GM23338 (cell line): ENCODE measurements at regions not wholly inside any gene's neighbourhood (a gene's known extent, or its start where the extent isn't known, plus 50 kb on each side); places are given as distances from the start of the nearest gene placed in this dataset.

Source experiments
- ATAC-seq: fragments of 200-7000 bp; cut with Tn5 transposase; 3 replicates; pipeline ENCODE4 v1.9.1; 2020
- DNase-seq: peaks from one replicate; pipeline ENCODE4 v3.0.0-alpha.2; 2015; ENCODE audit warnings: low spot score
- H2AFZ ChIP-seq: fragments of 200-600 bp; sonication (generic); 2 replicates; pipeline ENCODE4 v1.8.0; 2016; ENCODE audit warnings: antibody characterized with exemption, mild to moderate bottlenecking, moderate library complexity
- H3F3A ChIP-seq: fragments of 200-600 bp; sonication (generic); replicated peaks from 2 replicates; pipeline ENCODE4 v1.8.0; 2017; ENCODE audit warnings: antibody characterized with exemption, mixed run types, low read depth
- H3K27ac ChIP-seq: fragments of 200-600 bp; sonication (generic); 2 replicates; pipeline ENCODE4 v1.6.1; 2016; ENCODE audit warnings: low read depth
- H3K27me3 ChIP-seq: fragments of 200-600 bp; sonication (generic); 2 replicates; pipeline ENCODE4 v1.8.0; 2016; ENCODE audit warnings: mild to moderate bottlenecking, mixed run types, moderate library complexity; ENCODE audit not compliant: insufficient read depth
- H3K36me3 ChIP-seq: fragments of 200-600 bp; sonication (generic); 2 replicates; pipeline ENCODE4 v1.8.0; 2016; ENCODE audit warnings: mild to moderate bottlenecking; ENCODE audit not compliant: insufficient read depth
- H3K4me1 ChIP-seq: fragments of 200-600 bp; sonication (generic); 2 replicates; pipeline ENCODE4 v1.8.0; 2016; ENCODE audit warnings: mild to moderate bottlenecking, moderate library complexity; ENCODE audit not compliant: insufficient read depth
- H3K4me2 ChIP-seq: fragments of 200-600 bp; sonication (generic); 2 replicates; pipeline ENCODE4 v1.7.1; 2017; ENCODE audit warnings: mixed run types
- H3K4me3 ChIP-seq: fragments of 200-600 bp; sonication (generic); 2 replicates; pipeline ENCODE4 v1.6.1; 2016; ENCODE audit warnings: mixed run types
- H3K79me2 ChIP-seq: fragments of 200-600 bp; sonication (generic); replicated peaks from 2 replicates; pipeline ENCODE4 v1.8.0; 2017; ENCODE audit warnings: mild to moderate bottlenecking; ENCODE audit not compliant: insufficient read depth
- H3K9me2 ChIP-seq: fragments of 200-600 bp; sonication (generic); 2 replicates; pipeline ENCODE4 v1.8.0; 2017; ENCODE audit not compliant: insufficient read depth
- H4K20me1 ChIP-seq: fragments of 200-600 bp; sonication (generic); replicated peaks from 2 replicates; pipeline ENCODE4 v1.8.0; 2017; ENCODE audit warnings: mild to moderate bottlenecking; ENCODE audit not compliant: insufficient read depth
- H3K27ac Mint-ChIP-seq: 2 replicates; pipeline ENCODE4 v1.8.0; 2020; ENCODE audit warnings: inconsistent platforms, mild to moderate bottlenecking, moderate library complexity, mixed read lengths
- H3K27me3 Mint-ChIP-seq: 3 replicates; pipeline ENCODE4 v1.8.0; 2022; ENCODE audit warnings: low read depth, mild to moderate bottlenecking, moderate library complexity, mixed read lengths, inconsistent platforms; ENCODE audit not compliant: insufficient read depth, poor library complexity
- H3K36me3 Mint-ChIP-seq: 3 replicates; pipeline ENCODE4 v1.8.0; 2021; ENCODE audit warnings: low read depth, mild to moderate bottlenecking, inconsistent platforms, moderate library complexity, mixed read lengths
- H3K4me1 Mint-ChIP-seq: 3 replicates; pipeline ENCODE4 v1.8.0; 2020; ENCODE audit warnings: mild to moderate bottlenecking, inconsistent platforms, mixed read lengths
- H3K4me3 Mint-ChIP-seq: 3 replicates; pipeline ENCODE4 v1.8.0; 2021; ENCODE audit warnings: moderate library complexity, mild to moderate bottlenecking, inconsistent platforms, mixed read lengths
- H3K9me3 Mint-ChIP-seq: 3 replicates; pipeline ENCODE4 v1.8.0; 2020; ENCODE audit warnings: moderate library complexity, mild to moderate bottlenecking, inconsistent platforms, mixed read lengths
- CTCF ChIP-seq, 2 experiments: fragments of 200-600 bp in 1 of 2; sonication (generic) in 1 of 2; conservative IDR thresholded peaks; 2 replicates each; pipeline versions ENCODE4 v1.5.1 to v1.6.1; 2016 to 2017; ENCODE audit warnings: antibody characterized with exemption in 2 of 2, low read depth in 2 of 2, mild to moderate bottlenecking in 2 of 2, moderate library complexity in 1 of 2
- EZH2 ChIP-seq: fragments of 200-600 bp; sonication (generic); IDR thresholded peaks from one replicate; pipeline ENCODE4 v1.8.0; 2017; ENCODE audit warnings: antibody characterized with exemption, mild to moderate bottlenecking, low read depth; ENCODE audit not compliant: unreplicated experiment
- JUNB ChIP-seq: IDR thresholded peaks from one replicate; pipeline ENCODE4 v1.6.1; 2016; ENCODE audit warnings: antibody characterized with exemption; ENCODE audit not compliant: unreplicated experiment
- STAT1 ChIP-seq: IDR thresholded peaks from one replicate; pipeline ENCODE4 v1.6.1; 2016; ENCODE audit warnings: antibody characterized with exemption; ENCODE audit not compliant: unreplicated experiment
- TF ChIP-seq, protein P1 (sequence below): fragments of 250-450 bp; sonication (Bioruptor Pico); IDR thresholded peaks from 2 replicates; pipeline ENCODE4 v1.5.0; 2020; ENCODE audit warnings: mild to moderate bottlenecking, moderate library complexity
- TF ChIP-seq, protein P2 (sequence below): IDR thresholded peaks from 2 replicates; pipeline ENCODE4 v1.6.1; 2016; ENCODE audit warnings: antibody characterized with exemption

DNA sequence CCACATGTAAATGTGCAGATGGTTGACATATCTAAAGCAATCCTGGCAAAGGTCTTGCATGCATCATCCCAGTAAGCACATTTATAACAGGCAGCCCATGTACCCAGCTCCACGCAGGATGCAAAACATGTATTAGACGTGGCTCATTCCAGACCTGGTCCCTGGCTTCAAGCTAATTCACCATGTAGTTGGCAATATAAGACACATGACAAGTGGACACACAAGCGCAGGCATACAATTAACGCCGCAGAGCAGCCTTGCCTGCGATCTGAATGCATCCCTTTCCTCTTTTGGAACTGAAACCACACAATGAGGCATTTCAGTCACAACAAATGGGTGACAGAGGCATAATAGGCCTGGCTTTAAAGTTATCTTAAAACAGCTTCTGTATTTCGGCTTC is 114.5 kb upstream of the TRIM2 start:
- no peaks in the 10 kb centered on the region for H3K36me3 Mint-ChIP-seq
- Histone ChIP-seq H3K27ac (no peak overlapping the region), H3K27me3 (no peaks in the 10 kb centered on the region), H4K20me1 (no peaks in the 10 kb centered on the region), H3K36me3 (no peaks in the 10 kb centered on the region), H3F3A (no peaks in the 10 kb centered on the region), H3K79me2 (no peaks in the 10 kb centered on the region), H2AFZ (peak overlapping the region; percentile 76), H3K4me2 (no peak overlapping the region), H3K4me1 (peaks cover 31% of the 10 kb centered on the region), H3K9me2 (0 out of 2 replicates have a peak, but pooled peaks cover 1% of the 10 kb centered on the region), H3K4me3 (no peak overlapping the region)
- ATAC-seq (no peak), DNase-seq (no peak)
- no peak overlapping the region for H3K4me3 Mint-ChIP-seq
- no peak overlapping the region for H3K27ac Mint-ChIP-seq
- H3K4me1 Mint-ChIP-seq: peaks cover 35% of the 10 kb centered on the region
- H3K27me3 Mint-ChIP-seq: peaks cover 4% of the 10 kb centered on the region
- no peaks in the 10 kb centered on the region for H3K9me3 Mint-ChIP-seq
- TF ChIP-seq JUNB (no peak), EZH2 (no peak), CTCF (conservative IDR thresholded peaks at IDR 0.05; ENCODE audit: low read depth in 2 of 2) (no peak), STAT1 (no peak)
- TF ChIP-seq, protein P1, sequence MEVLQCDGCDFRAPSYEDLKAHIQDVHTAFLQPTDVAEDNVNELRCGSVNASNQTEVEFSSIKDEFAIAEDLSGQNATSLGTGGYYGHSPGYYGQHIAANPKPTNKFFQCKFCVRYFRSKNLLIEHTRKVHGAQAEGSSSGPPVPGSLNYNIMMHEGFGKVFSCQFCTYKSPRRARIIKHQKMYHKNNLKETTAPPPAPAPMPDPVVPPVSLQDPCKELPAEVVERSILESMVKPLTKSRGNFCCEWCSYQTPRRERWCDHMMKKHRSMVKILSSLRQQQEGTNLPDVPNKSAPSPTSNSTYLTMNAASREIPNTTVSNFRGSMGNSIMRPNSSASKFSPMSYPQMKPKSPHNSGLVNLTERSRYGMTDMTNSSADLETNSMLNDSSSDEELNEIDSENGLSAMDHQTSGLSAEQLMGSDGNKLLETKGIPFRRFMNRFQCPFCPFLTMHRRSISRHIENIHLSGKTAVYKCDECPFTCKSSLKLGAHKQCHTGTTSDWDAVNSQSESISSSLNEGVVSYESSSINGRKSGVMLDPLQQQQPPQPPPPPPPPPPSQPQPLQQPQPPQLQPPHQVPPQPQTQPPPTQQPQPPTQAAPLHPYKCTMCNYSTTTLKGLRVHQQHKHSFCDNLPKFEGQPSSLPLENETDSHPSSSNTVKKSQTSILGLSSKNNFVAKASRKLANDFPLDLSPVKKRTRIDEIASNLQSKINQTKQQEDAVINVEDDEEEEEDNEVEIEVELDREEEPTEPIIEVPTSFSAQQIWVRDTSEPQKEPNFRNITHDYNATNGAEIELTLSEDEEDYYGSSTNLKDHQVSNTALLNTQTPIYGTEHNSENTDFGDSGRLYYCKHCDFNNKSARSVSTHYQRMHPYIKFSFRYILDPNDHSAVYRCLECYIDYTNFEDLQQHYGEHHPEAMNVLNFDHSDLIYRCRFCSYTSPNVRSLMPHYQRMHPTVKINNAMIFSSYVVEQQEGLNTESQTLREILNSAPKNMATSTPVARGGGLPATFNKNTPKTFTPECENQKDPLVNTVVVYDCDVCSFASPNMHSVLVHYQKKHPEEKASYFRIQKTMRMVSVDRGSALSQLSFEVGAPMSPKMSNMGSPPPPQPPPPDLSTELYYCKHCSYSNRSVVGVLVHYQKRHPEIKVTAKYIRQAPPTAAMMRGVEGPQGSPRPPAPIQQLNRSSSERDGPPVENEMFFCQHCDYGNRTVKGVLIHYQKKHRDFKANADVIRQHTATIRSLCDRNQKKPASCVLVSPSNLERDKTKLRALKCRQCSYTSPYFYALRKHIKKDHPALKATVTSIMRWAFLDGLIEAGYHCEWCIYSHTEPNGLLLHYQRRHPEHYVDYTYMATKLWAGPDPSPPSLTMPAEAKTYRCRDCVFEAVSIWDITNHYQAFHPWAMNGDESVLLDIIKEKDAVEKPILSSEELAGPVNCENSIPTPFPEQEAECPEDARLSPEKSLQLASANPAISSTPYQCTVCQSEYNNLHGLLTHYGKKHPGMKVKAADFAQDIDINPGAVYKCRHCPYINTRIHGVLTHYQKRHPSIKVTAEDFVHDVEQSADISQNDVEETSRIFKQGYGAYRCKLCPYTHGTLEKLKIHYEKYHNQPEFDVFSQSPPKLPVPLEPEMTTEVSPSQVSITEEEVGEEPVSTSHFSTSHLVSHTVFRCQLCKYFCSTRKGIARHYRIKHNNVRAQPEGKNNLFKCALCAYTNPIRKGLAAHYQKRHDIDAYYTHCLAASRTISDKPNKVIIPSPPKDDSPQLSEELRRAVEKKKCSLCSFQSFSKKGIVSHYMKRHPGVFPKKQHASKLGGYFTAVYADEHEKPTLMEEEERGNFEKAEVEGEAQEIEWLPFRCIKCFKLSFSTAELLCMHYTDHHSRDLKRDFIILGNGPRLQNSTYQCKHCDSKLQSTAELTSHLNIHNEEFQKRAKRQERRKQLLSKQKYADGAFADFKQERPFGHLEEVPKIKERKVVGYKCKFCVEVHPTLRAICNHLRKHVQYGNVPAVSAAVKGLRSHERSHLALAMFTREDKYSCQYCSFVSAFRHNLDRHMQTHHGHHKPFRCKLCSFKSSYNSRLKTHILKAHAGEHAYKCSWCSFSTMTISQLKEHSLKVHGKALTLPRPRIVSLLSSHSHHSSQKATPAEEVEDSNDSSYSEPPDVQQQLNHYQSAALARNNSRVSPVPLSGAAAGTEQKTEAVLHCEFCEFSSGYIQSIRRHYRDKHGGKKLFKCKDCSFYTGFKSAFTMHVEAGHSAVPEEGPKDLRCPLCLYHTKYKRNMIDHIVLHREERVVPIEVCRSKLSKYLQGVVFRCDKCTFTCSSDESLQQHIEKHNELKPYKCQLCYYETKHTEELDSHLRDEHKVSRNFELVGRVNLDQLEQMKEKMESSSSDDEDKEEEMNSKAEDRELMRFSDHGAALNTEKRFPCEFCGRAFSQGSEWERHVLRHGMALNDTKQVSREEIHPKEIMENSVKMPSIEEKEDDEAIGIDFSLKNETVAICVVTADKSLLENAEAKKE: no peak
- TF ChIP-seq, protein P2, sequence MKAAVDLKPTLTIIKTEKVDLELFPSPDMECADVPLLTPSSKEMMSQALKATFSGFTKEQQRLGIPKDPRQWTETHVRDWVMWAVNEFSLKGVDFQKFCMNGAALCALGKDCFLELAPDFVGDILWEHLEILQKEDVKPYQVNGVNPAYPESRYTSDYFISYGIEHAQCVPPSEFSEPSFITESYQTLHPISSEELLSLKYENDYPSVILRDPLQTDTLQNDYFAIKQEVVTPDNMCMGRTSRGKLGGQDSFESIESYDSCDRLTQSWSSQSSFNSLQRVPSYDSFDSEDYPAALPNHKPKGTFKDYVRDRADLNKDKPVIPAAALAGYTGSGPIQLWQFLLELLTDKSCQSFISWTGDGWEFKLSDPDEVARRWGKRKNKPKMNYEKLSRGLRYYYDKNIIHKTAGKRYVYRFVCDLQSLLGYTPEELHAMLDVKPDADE: no peak
